Left ventricle myocardium superior (tissue), 1 donor: ENCODE measurements at regions not wholly inside any gene's neighbourhood (a gene's known extent, or its start where the extent isn't known, plus 50 kb on each side); places are given as distances from the start of the nearest gene placed in this dataset.
"Not testable (repeated sequence)": the region's sequence is repeated elsewhere in the genome, so short reads cannot be mapped to it uniquely, and the experiment has no call there.

ENCODE experiments used
- ATAC-seq: fragments of 200-7000 bp; cut with Tn5 transposase; one replicate; pipeline ENCODE4 v1.9.1; 2020; ENCODE audit warnings: mild to moderate bottlenecking, moderate library complexity
- DNase-seq: peaks from one replicate; pipeline ENCODE4 v3.0.0-alpha.2; 2020
- intact Hi-C: fragments of 100-400 bp; cut with micrococcal nuclease; formaldehyde crosslinking; loops from one replicate; pipeline ENCODE4 v1.11.0; 2022
- donor health status: DM: no; HTN: yes; CAD: no; lungs with severe emphysema.

GRCh38 chr22:49683032-49683431 is 144.6 kb downstream of the BRD1 start:
- ATAC-seq (no peak), DNase-seq (no peak)
- intact Hi-C loops, result no loop called here

- intact Hi-C loops, DNase-seq, ATAC-seq: not testable (repeated sequence)
Measured at GRCh38 chr22:49680819-49681218, 146.9 kb downstream of the BRD1 start.

GRCh38 chr22:49678842-49679170 is 148.9 kb downstream of the BRD1 start:
- ATAC-seq (no peak), DNase-seq (no peak)
- intact Hi-C loops, result no loop called here

- no peak for ATAC-seq
- DNase-seq, result no peak
- intact Hi-C loops, result no loop called here
Measured at GRCh38 chr22:49678137-49678841, 149.4 kb downstream of the BRD1 start.

- DNase-seq (no peak), ATAC-seq (no peak)
- intact Hi-C loops, result no loop called here
Measured at GRCh38 chr22:49677495-49677889, 150.2 kb downstream of the BRD1 start.

DNA sequence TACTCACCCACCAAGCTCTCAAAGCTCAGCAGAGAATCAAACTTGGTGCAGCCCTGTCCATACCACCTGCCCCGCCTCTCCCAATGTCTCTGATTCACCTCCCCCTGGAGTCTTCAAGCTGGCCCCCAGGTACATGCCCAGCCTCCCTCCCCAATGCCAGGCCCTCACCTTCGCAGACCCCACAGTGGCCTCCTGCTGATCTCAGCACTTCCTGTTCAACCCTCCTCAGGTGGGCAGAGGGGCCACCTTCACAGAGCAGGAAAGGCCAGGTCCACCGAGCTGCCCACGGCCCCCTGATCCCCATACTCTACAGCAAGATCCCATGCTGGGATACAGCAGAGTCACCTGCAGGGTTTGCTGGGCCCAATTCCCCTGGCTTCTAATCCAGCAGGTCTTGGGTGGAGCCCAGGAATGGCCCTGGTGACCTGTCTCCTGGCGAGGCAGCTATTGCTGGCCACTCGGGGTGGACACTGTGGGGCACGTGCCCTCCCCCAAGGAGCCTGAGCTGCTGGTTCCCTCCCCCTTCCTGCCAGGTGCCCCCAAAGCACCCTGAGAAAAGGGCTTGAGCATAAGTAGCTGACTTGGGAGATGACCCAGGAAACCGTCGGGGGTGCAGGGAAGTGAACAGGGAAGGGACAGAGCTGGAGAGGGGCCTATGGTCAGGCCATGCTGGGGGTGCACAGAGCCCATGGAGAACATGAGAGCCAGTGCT is 150.7 kb downstream of the BRD1 start:
- intact Hi-C loops, result no loop called here

GRCh38 chr22:49676230-49676629 is 151.4 kb downstream of the BRD1 start:
- intact Hi-C loops, result no loop called here

More for the DNA sequence above, 150.7 kb downstream of the BRD1 start:
- ATAC-seq (no peak), DNase-seq (no peak)

DNA sequence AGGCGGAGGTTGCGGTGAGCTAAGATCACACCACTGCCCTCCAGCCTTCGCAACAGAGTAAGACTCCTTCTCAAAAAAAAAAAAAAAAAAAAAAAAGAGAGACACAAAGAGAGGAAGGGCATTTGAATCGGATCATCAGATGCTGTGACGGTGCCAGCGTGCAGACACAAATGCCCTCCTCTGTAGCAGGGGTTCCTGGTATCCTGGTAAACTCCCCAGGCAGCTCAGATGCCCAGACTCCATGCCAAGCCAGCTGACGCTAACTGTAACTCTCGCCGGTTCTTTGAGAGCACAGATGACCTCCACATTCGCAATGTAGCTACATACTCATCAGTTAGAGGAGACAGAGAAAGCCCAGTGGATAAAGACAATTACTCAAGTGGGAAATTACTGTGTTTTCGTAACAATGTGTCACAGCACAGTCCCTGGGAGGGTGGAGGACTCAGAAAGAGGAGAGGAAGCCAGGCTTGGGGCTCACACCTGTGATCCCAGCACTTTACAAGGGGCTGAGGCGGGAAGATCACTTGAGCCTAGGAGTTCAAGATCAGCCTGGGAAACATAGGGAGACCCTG is 153.1 kb downstream of the BRD1 start:
- intact Hi-C loops, result no loop called here
- no peak for DNase-seq
- no peak for ATAC-seq

More at GRCh38 chr22:49676230-49676629, 151.4 kb downstream of the BRD1 start:
- DNase-seq (no peak), ATAC-seq (no peak)

GRCh38 chr22:49673048-49673447 is 154.6 kb downstream of the BRD1 start:
- DNase-seq (peak; percentile 17), ATAC-seq (no peak)
- intact Hi-C loops, result no loop called here

DNA sequence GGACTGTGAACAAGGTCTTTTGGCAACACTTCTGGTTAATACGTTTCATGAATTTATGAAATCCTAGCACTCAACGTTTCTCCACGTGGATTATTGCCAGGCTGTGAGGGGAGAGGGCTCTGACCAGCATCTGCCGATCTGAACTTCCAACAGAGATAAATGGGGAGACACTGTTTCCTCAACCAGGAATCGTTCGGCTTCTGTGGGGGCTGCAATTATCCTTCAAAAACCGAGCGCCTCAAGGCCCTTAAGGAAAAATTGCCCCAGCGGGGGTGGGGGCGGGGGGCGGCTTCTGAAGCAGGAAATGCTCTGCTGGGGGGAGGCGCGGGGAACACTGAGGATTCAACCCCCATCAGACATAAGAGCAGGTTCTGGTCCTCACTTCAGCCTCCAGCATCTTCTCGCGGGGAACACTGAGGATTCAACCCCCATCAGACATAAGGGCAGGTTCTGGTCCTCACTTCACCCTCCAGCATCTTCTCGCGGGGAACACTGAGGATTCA is 155.6 kb downstream of the BRD1 start:
- no peak for ATAC-seq
- intact Hi-C loops, result no loop called here
- no peak for DNase-seq

DNA sequence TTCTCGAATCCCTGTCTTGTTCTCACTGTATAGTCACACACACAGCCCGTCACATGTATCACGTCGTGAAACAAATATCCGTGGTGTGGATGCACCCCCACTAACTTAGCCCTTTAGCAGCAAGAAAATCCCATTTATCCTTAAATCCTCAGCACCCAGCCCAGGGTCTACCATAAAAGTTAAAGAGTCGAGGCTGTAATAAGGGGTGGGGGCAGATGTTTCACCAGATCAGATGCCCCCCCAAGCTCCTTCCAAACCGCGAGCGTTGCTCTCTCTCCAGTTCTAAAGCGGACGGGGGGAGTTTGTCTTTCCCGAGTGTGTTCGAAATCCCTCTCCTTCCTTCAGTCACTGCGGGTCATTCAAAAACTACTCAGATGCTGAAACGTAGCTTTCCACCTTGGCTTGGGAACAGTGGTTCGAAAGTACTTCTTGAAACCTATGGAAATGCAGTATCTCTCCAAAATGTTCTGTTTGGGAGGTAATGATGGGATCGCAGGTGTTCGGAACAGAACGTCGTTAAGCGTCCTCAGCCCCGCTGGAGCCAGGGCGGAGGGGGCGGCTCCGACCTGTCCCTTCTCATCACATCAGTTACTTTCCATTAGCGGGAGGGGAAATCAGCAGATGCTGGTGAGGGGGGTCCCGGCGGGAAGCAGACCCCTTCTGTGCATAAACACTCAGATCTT is 156.2 kb downstream of the BRD1 start:
- ATAC-seq, result no peak
- intact Hi-C loops, result no loop called here
- peak; percentile 19 for DNase-seq

DNA sequence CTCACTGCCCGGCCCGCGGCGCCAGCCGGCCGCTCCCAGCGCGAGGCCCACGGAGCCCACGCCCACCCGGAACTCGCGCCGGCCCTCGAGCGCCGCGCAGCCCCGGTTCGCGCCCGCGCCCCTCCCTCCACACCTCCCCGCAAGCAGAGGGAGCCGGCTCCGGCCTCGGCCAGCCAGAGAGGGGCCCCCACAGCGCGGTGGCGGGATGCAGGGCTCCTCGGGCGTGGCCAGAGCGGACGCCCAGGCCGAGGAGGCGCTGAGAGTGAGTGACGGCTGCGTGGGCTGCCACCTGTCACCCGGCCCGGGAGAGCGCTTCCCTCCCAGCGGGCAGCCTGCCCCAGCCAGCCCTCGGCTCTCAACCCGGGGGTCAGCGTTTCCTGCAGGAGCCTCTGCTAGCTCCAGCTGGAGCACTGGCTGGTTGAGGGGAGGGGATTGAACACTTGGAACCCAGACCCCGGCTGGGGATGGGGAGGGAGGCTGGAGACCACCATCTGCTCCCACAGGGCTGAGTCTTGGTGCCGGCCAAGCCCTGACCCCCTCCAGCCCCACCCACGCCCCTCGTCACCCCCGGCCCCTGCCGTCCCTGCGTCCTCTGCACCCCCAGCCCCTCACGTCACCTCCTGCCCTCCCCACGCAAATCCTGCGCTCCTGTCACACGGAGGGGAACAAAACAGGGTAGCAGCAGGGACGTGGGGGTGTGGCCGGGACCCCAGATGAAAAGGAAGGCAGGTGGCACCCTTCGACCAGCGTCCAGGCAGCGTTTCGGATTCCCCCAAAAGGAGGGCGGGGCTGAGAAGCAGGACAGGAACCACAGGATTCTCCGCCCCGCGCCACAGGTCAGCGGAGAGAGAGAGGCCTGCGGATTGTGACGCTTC is 157.0 kb downstream of the BRD1 start:
- ATAC-seq, result peak; percentile 48
- DNase-seq, result peak; percentile 41
- intact Hi-C loops, result no loop called here

DNA sequence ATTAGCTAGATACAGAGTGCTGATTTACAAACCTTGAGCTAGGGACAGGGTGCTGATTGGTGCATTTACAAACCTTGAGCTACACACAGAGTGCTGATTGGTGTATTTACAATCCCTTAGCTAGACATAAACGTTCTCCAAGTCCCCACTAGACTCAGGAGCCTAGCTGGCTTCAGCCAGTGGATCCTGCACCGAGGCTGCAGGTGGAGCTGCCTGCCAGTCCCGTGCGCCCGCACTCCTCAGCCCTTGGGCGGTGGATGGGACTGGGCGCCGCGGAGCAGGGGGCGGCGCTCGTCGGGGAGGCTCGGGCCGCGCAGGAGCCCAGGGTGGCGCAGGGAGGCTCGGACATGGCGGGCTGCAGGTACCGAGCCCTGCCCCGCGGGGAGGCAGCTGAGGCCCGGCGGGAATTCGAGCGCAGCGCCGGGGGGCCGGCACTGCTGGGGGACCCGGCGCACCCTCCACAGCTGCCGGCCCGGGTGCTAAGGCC is 157.7 kb downstream of the BRD1 start:
- DNase-seq, intact Hi-C loops, ATAC-seq: not testable (repeated sequence)

- DNase-seq, ATAC-seq, intact Hi-C loops: not testable (repeated sequence)
Measured at GRCh38 chr22:49669427-49669968, 158.2 kb downstream of the BRD1 start.

DNA sequence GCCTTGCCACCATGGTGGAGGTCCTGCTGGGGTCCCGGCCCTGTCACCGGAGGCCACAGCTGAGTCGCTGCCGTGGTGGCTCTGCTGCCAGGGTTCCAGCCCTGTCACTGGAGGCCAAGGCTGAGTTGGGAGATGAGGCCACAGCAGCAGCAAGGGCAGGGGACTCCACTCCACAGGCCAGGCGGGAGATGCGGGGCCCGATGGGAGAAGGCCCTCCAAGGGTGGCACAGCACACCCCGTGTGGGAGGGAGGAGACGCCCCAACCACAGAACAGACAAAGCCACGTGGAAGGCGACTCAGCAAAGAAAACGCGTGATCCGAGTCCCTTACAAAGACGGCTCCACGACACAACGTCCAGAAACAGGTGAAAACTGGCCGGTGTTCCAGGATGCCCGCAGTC is 159.3 kb downstream of the BRD1 start:
- intact Hi-C loops, result no loop called here
- ATAC-seq (no peak), DNase-seq (peak; percentile 16)

DNA sequence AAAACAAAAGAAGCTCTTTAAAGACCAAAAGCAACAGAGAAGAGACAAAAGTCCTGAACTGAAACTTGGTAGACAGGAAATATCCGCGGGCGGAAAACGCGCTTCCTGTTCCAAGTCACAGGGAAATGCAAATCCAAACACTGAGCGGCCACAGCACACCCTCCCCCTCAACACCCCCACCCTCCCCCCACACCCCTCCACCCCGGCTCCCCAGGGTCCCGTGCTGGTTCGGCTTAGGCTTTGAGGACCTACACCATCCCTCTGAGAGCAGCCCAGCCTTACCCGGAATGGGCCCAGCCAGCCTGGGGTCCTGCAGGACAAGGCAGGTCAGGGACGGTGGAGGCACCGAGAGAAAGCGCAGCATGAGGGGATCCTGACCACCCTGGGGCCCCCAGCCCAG is 160.4 kb downstream of the BRD1 start:
- peak; percentile 22 for ATAC-seq
- intact Hi-C loops, result no loop called here
- peak; percentile 64 for DNase-seq

GRCh38 chr22:49666146-49666809 is 161.4 kb downstream of the BRD1 start:
- intact Hi-C loops, result no loop called here
- peak; percentile 9 for DNase-seq
- no peak for ATAC-seq

GRCh38 chr22:49664891-49665290 is 162.8 kb downstream of the BRD1 start:
- ATAC-seq (no peak), DNase-seq (peak; percentile 16)
- intact Hi-C loops, result no loop called here
